SK-N-SH treated with all-trans-retinoic acid at 6 μM for 48 hours (cell line): ENCODE measurements at regions not wholly inside any gene's neighbourhood (a gene's known extent, or its start where the extent isn't known, plus 50 kb on each side); places are given as distances from the start of the nearest gene placed in this dataset.
A peak's percentile ranks its signal among the peaks of the same experiment; 100 is the strongest.

Source experiments
- ATAC-seq: fragments of 200-7000 bp; cut with Tn5 transposase; 3 replicates; pipeline ENCODE4 v1.9.1; 2020; ENCODE audit warnings: mild to moderate bottlenecking, moderate library complexity
- BACH2 ChIP-seq: fragments of 250-450 bp; sonication (Bioruptor Pico); IDR thresholded peaks from 2 replicates; pipeline ENCODE4 v1.9.0; 2021; ENCODE audit warnings: mild to moderate bottlenecking, borderline replicate concordance
- CSDC2 ChIP-seq: fragments of 250-450 bp; sonication (Bioruptor Pico); IDR thresholded peaks from 2 replicates; pipeline ENCODE4 v1.5.0; 2020; ENCODE audit warnings: mild to moderate bottlenecking, moderate library complexity
- GLIS3 ChIP-seq: fragments of 250-450 bp; sonication (Bioruptor Pico); IDR thresholded peaks from 2 replicates; pipeline ENCODE4 v1.5.0; 2020; ENCODE audit warnings: mild to moderate bottlenecking, moderate library complexity
- OSR1 ChIP-seq: fragments of 250-450 bp; sonication (Bioruptor Pico); IDR thresholded peaks from 2 replicates; pipeline ENCODE4 v1.8.0; 2022; ENCODE audit warnings: moderate library complexity, mild to moderate bottlenecking, inconsistent platforms
- PATZ1 ChIP-seq: fragments of 250-450 bp; sonication (Bioruptor Pico); IDR thresholded peaks from 2 replicates; pipeline ENCODE4 v1.8.0; 2020; ENCODE audit warnings: mild to moderate bottlenecking, moderate library complexity, borderline replicate concordance
- POU6F1 ChIP-seq: fragments of 250-450 bp; sonication (Bioruptor Pico); IDR thresholded peaks from 2 replicates; pipeline ENCODE4 v1.8.0; 2021; ENCODE audit warnings: low read depth, mild to moderate bottlenecking, moderate library complexity, borderline replicate concordance
- PPARA ChIP-seq: fragments of 250-450 bp; sonication (Bioruptor Pico); IDR thresholded peaks from 2 replicates; pipeline ENCODE4 v1.5.0; 2020; ENCODE audit warnings: mild to moderate bottlenecking, borderline replicate concordance
- RARB ChIP-seq: fragments of 250-450 bp; sonication (Bioruptor Pico); IDR thresholded peaks from 2 replicates; pipeline ENCODE4 v1.8.0; 2021; ENCODE audit warnings: mild to moderate bottlenecking, moderate library complexity
- SNAI2 ChIP-seq: fragments of 250-450 bp; sonication (Bioruptor Pico); IDR thresholded peaks from 2 replicates; pipeline ENCODE4 v1.5.0; 2020; ENCODE audit warnings: mild to moderate bottlenecking, moderate library complexity
- TCF4 ChIP-seq: fragments of 250-450 bp; sonication (Bioruptor Pico); IDR thresholded peaks from 2 replicates; pipeline ENCODE4 v1.8.0; 2021; ENCODE audit warnings: mild to moderate bottlenecking, moderate library complexity, borderline replicate concordance
- TOX ChIP-seq: fragments of 250-450 bp; sonication (Bioruptor Pico); IDR thresholded peaks from 2 replicates; pipeline ENCODE4 v1.8.0; 2021; ENCODE audit warnings: mild to moderate bottlenecking, moderate library complexity, borderline replicate concordance
- ZC3H10 ChIP-seq: fragments of 250-450 bp; sonication (Bioruptor Pico); IDR thresholded peaks from 2 replicates; pipeline ENCODE4 v1.5.1; 2021; ENCODE audit warnings: mild to moderate bottlenecking, moderate library complexity
- ZFP3 ChIP-seq: fragments of 250-450 bp; sonication (Bioruptor Pico); IDR thresholded peaks from 2 replicates; pipeline ENCODE4 v1.5.0; 2020; ENCODE audit warnings: mild to moderate bottlenecking, moderate library complexity
- ZFP30 ChIP-seq: fragments of 450-650 bp; formaldehyde crosslinking; IDR thresholded peaks from 2 replicates; pipeline ENCODE4 v1.5.0; 2022; ENCODE audit warnings: mild to moderate bottlenecking, moderate library complexity
- ZNF565 ChIP-seq: fragments of 450-650 bp; formaldehyde crosslinking; conservative IDR thresholded peaks from 2 replicates; pipeline ENCODE4 v1.5.0; 2020; ENCODE audit warnings: low read depth, mild to moderate bottlenecking, moderate library complexity
- ZNF70 ChIP-seq: fragments of 450-650 bp; formaldehyde crosslinking; IDR thresholded peaks from 2 replicates; pipeline ENCODE4 v1.5.0; 2020; ENCODE audit warnings: mild to moderate bottlenecking, moderate library complexity
- ZNF8 ChIP-seq: fragments of 450-650 bp; formaldehyde crosslinking; IDR thresholded peaks from 2 replicates; pipeline ENCODE4 v1.5.0; 2020; ENCODE audit warnings: mild to moderate bottlenecking, moderate library complexity
- TF ChIP-seq, protein P1 (sequence below): fragments of 250-450 bp; sonication (Bioruptor Pico); IDR thresholded peaks from 2 replicates; pipeline ENCODE4 v1.5.0; 2020; ENCODE audit warnings: mild to moderate bottlenecking, moderate library complexity
- TF ChIP-seq, protein P2 (sequence below): fragments of 250-450 bp; sonication (Bioruptor Pico); IDR thresholded peaks from 2 replicates; pipeline ENCODE4 v1.5.1; 2021; ENCODE audit warnings: mild to moderate bottlenecking, moderate library complexity

DNA sequence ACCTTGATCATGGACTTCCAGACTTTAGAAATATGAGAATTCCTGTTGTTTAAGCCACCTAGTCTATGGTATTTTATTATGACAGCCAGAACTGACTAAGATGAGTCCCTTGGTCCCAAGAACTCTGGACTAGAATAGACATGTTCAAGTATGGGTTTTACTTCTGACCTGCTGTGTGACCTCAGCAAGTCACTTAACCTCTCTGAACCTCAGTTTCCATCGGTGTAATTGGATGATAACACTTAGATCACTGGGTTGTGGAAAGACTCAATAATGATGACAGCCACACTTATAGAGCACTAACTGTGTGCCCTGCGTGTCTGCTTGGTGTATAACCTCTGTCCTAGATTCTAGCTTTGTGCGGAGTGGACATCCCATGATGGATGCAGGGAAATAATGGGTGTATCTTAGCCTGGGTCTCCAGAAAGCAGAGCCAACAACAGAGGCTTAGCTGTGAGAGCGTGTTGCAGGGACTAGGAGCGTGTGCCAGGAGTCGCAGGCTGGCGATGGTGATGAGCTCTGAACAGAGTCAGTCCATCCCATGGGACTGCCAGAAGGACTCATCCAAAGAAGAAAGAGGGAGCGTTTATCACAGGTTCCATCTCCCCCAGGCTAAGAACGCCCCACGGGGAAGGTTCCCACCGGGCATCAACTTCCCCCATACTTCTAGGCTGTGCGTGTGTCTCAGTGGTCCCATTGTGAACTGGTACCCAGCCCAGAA lies 93.2 kb upstream of the TP53I11 start:
- ATAC-seq: no peak

GRCh38 chr11:45045683-45046471 lies 95.2 kb upstream of the TP53I11 start:
- no peak for TF ChIP-seq ZC3H10 (CRISPR knock-in tag)
- TF ChIP-seq, protein P1, sequence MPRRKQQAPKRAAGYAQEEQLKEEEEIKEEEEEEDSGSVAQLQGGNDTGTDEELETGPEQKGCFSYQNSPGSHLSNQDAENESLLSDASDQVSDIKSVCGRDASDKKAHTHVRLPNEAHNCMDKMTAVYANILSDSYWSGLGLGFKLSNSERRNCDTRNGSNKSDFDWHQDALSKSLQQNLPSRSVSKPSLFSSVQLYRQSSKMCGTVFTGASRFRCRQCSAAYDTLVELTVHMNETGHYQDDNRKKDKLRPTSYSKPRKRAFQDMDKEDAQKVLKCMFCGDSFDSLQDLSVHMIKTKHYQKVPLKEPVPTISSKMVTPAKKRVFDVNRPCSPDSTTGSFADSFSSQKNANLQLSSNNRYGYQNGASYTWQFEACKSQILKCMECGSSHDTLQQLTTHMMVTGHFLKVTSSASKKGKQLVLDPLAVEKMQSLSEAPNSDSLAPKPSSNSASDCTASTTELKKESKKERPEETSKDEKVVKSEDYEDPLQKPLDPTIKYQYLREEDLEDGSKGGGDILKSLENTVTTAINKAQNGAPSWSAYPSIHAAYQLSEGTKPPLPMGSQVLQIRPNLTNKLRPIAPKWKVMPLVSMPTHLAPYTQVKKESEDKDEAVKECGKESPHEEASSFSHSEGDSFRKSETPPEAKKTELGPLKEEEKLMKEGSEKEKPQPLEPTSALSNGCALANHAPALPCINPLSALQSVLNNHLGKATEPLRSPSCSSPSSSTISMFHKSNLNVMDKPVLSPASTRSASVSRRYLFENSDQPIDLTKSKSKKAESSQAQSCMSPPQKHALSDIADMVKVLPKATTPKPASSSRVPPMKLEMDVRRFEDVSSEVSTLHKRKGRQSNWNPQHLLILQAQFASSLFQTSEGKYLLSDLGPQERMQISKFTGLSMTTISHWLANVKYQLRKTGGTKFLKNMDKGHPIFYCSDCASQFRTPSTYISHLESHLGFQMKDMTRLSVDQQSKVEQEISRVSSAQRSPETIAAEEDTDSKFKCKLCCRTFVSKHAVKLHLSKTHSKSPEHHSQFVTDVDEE: no peak
- TF ChIP-seq ZNF565 (CRISPR knock-in tag): no peak
- TF ChIP-seq POU6F1 (CRISPR knock-in tag): no peak
- no peak for TF ChIP-seq ZFP30 (CRISPR knock-in tag)
- no peak for TF ChIP-seq TOX
- TF ChIP-seq, protein P2, sequence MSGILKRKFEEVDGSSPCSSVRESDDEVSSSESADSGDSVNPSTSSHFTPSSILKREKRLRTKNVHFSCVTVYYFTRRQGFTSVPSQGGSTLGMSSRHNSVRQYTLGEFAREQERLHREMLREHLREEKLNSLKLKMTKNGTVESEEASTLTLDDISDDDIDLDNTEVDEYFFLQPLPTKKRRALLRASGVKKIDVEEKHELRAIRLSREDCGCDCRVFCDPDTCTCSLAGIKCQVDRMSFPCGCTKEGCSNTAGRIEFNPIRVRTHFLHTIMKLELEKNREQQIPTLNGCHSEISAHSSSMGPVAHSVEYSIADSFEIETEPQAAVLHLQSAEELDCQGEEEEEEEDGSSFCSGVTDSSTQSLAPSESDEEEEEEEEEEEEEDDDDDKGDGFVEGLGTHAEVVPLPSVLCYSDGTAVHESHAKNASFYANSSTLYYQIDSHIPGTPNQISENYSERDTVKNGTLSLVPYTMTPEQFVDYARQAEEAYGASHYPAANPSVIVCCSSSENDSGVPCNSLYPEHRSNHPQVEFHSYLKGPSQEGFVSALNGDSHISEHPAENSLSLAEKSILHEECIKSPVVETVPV (CRISPR knock-in tag): no peak
- no peak for TF ChIP-seq GLIS3 (CRISPR knock-in tag)
- TF ChIP-seq PATZ1: no peak
- no peak for TF ChIP-seq BACH2 (CRISPR knock-in tag)
- ATAC-seq: peak; percentile 20; the same call in 2 of the 3 replicates

More for the DNA sequence above, 93.2 kb upstream of the TP53I11 start:
- no peak for TF ChIP-seq ZNF70
- TF ChIP-seq ZNF565 (CRISPR knock-in tag): no peak
- TF ChIP-seq POU6F1 (CRISPR knock-in tag): no peak
- TF ChIP-seq SNAI2 (CRISPR knock-in tag): no peak
- no peak for TF ChIP-seq ZC3H10 (CRISPR knock-in tag)
- no peak for TF ChIP-seq PPARA (CRISPR knock-in tag)
- TF ChIP-seq RARB: no peak

DNA sequence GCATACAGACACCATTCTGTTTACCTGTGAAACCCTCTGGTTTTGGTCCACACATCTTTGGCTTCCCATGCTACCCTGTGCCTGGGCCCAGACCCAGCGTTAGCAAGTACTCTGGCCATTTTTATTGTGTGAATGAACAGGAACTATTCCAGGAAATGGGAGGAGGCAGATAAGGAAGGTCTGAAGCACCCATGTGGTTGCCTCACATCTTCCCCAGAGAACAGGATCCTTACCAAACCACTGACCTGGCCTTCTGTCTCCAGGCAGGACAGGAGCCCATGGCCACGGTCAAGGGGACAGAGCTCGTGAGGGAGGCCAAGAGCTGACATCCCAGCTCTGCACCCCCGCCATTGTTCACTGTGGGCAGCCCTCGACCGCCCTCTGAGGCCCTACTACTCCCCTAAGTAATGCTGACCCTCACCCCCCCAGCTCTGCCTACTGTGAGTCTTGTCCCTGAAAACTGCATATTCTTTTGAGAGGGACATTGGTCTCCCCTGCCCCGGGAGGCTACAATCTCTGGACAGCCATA lies 97.7 kb upstream of the TP53I11 start:
- TF ChIP-seq ZNF8 (CRISPR knock-in tag) (no peak), BACH2 (CRISPR knock-in tag) (no peak), TCF4 (CRISPR knock-in tag) (no peak), OSR1 (CRISPR knock-in tag) (no peak), TOX (no peak), ZFP3 (CRISPR knock-in tag) (no peak), CSDC2 (CRISPR knock-in tag) (no peak), ZNF70 (no peak), RARB (no peak), ZFP30 (CRISPR knock-in tag) (no peak), SNAI2 (CRISPR knock-in tag) (no peak), POU6F1 (CRISPR knock-in tag) (no peak)
- ATAC-seq: no peak
